ENCODE measurements at regions not wholly inside any gene's neighbourhood (a gene's known extent, or its start where the extent isn't known, plus 50 kb on each side); places are given as distances from the start of the nearest gene placed in this dataset.

GRCh38 chr10:33719005-33719703 is 384.7 kb upstream of the NRP1 start:
- Histone ChIP-seq H3K27ac (no peak overlapping the region), H3K36me3 (no peaks in the 10 kb centered on the region), H3K27me3 (no peaks in the 10 kb centered on the region), H3K9me3 (no peaks in the 10 kb centered on the region), H3K4me3 (no peak overlapping the region), H3K4me1 (no peaks in the 10 kb centered on the region)
- no peak for DNase-seq
- intact Hi-C loops (cut with DNase I; ENCODE audit: low total_unique reads) (no loop called here), in situ Hi-C loops (cut with MboI; ENCODE audit: low pct_ligation_motif_present in 1 of 4, low pct_unique_long_range_greater_than_20kb in 1 of 4, low sequenced_read_pairs in 3 of 4) (no loop called here)
- TF ChIP-seq POLR2A (IDR thresholded peaks at IDR 0.05) (no peak), EP300 (IDR thresholded peaks at IDR 0.05; ENCODE audit: low read depth) (no peak), CTCF (IDR thresholded peaks at IDR 0.05) (no peak), POLR2AphosphoS5 (IDR thresholded peaks at IDR 0.05) (no peak)
- 70 to 72% methylated on average over 7 to 8 of the region's 8 CpGs for WGBS, 2 donors (ENCODE audit: low coverage in 1 of 2)

- no peaks in the 10 kb centered on the region for H3K36me3 ChIP-seq
- DNase-seq, result no peak
- H3K4me1 ChIP-seq, result no peaks in the 10 kb centered on the region
- intact Hi-C loops (cut with DNase I; ENCODE audit: low total_unique reads), result no loop called here
- no peaks in the 10 kb centered on the region for H3K27me3 ChIP-seq
- 62 to 83% methylated on average over 1 to 2 of the region's 2 CpGs for WGBS, 2 donors (ENCODE audit: low coverage in 1 of 2)
- in situ Hi-C loops (cut with MboI; ENCODE audit: low pct_ligation_motif_present in 1 of 4, low pct_unique_long_range_greater_than_20kb in 1 of 4, low sequenced_read_pairs in 3 of 4), result no loop called here
- H3K4me3 ChIP-seq, result no peak overlapping the region
- no peaks in the 10 kb centered on the region for H3K9me3 ChIP-seq
- no peak overlapping the region for H3K27ac ChIP-seq
- TF ChIP-seq POLR2A (IDR thresholded peaks at IDR 0.05) (no peak), CTCF (IDR thresholded peaks at IDR 0.05) (no peak), EP300 (IDR thresholded peaks at IDR 0.05; ENCODE audit: low read depth) (no peak), POLR2AphosphoS5 (IDR thresholded peaks at IDR 0.05) (no peak)
These were observed 382.2 kb upstream of the NRP1 start for GRCh38 chr10:33716501-33717267.

DNA sequence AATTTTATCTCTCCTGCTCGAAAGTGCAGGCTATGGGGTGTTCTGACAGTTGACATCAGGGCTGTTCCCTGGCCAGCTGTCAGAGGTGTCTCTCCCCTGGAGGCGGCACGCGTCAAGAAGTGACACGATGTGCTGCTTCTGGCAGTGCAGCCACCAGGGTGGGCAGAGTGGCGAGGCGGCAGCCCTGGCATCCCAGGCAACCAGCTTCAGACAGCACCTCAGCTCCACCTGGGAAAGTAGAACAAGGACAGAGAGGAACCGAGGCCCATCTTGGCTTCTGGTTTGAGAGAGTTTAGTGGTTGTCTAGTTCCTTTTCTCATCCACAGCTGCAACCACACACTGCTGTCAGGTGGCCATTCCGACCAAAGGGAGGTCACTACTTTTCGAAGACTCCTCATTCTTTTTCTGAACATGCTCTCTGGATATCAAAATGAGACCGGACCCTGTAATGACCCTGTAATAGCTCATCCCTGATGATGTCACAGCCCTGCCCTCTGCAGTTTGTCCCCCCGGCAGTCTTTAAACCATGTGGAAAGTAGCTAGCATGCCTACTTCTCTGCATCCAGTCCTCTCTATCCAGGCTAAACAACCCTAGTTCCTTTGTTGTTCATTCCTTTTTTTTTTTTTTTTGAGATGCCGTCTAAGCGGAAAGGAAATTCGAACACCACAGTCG is 381.0 kb upstream of the NRP1 start:
- DNase-seq, result no peak
- Histone ChIP-seq H3K27me3 (no peaks in the 10 kb centered on the region), H3K9me3 (no peaks in the 10 kb centered on the region), H3K4me3 (no peak overlapping the region), H3K36me3 (no peaks in the 10 kb centered on the region), H3K27ac (no peak overlapping the region), H3K4me1 (no peaks in the 10 kb centered on the region)
- intact Hi-C loops (cut with DNase I; ENCODE audit: low total_unique reads), result no loop called here
- in situ Hi-C loops (cut with MboI; ENCODE audit: low pct_ligation_motif_present in 1 of 4, low pct_unique_long_range_greater_than_20kb in 1 of 4, low sequenced_read_pairs in 3 of 4), result no loop called here
- 78 to 92% methylated on average over 6 to 16 of the region's 16 CpGs for WGBS, 2 donors (ENCODE audit: low coverage in 1 of 2)
- TF ChIP-seq EP300 (IDR thresholded peaks at IDR 0.05; ENCODE audit: low read depth) (no peak), POLR2AphosphoS5 (IDR thresholded peaks at IDR 0.05) (no peak), POLR2A (IDR thresholded peaks at IDR 0.05) (no peak), CTCF (IDR thresholded peaks at IDR 0.05) (no peak)

DNA sequence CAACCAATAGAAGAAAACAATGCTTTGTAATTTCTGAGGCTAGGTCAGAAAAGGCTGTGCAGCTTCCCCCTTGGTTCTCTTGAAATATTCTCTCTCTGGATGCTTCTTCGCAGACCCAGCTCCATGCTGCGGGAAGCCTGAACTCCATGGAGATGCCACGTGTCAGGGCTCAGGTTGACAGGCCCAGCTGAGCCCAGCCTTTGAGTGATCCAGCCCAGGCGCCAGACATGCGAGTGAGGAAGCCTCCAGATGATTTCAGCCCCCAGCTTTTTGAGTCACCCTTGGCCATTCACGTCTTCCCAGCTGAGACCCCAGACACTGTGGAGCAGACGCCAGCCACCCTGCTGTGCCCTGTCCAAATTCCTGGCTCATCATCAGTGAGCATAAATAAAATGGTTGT is 378.4 kb upstream of the NRP1 start:
- WGBS, 2 donors (ENCODE audit: low coverage in 1 of 2), result 92 to 93% methylated on average over 3 to 7 of the region's 7 CpGs
- intact Hi-C loops (cut with DNase I; ENCODE audit: low total_unique reads), result no loop called here
- TF ChIP-seq CTCF (IDR thresholded peaks at IDR 0.05) (no peak), POLR2A (IDR thresholded peaks at IDR 0.05) (no peak), EP300 (IDR thresholded peaks at IDR 0.05; ENCODE audit: low read depth) (no peak), POLR2AphosphoS5 (IDR thresholded peaks at IDR 0.05) (no peak)
- H3K9me3 ChIP-seq, result no peaks in the 10 kb centered on the region
- no peaks in the 10 kb centered on the region for H3K36me3 ChIP-seq
- DNase-seq, result no peak
- in situ Hi-C loops (cut with MboI; ENCODE audit: low pct_ligation_motif_present in 1 of 4, low pct_unique_long_range_greater_than_20kb in 1 of 4, low sequenced_read_pairs in 3 of 4), result no loop called here
- no peak overlapping the region for H3K4me3 ChIP-seq
- H3K27ac ChIP-seq, result no peak overlapping the region
- H3K4me1 ChIP-seq, result no peaks in the 10 kb centered on the region
- H3K27me3 ChIP-seq, result no peaks in the 10 kb centered on the region
